H1 (cell line): ENCODE measurements at regions not wholly inside any gene's neighbourhood (a gene's known extent, or its start where the extent isn't known, plus 50 kb on each side); places are given as distances from the start of the nearest gene placed in this dataset.

ENCODE experiments used
- CTCF ChIA-PET: fragments of 300-600 bp; sonication (Branson Sonifier 250); formaldehyde crosslinking; loops from one replicate; lab custom pipeline; 2021; ENCODE audit not compliant: partially characterized antibody; lab: Charles Lee
- POLR2A ChIA-PET: fragments of 300-600 bp; sonication (Branson Sonifier 250); formaldehyde crosslinking; loops from one replicate; lab custom pipeline; 2021; ENCODE audit warnings: inconsistent platforms; ENCODE audit not compliant: partially characterized antibody; lab: Charles Lee
- DNase-seq, 2 experiments: peaks; one replicate each; pipeline versions ENCODE4 v3.0.0 to v3.0.0-alpha.2; 2010 to 2022; ENCODE audit warnings: low spot score in 2 of 2, low read depth in 1 of 2, mixed read lengths in 1 of 2
- FAIRE-seq: peaks from 2 replicates; lab custom pipeline; 2011; peaks lifted over from hg19 to GRCh38; lab: Jason Lieb, UNC
- H2AFZ ChIP-seq: 2 replicates; pipeline ENCODE4 v1.8.1; 2012; ENCODE audit warnings: low read length, inconsistent platforms
- H2AK5ac ChIP-seq: 2 replicates; pipeline ENCODE4 v1.6.1; 2013; ENCODE audit warnings: low read depth, low read length
- H2BK120ac ChIP-seq: replicated peaks from 2 replicates; pipeline ENCODE3; 2013; ENCODE audit warnings: low read depth, low read length, inconsistent platforms
- H2BK12ac ChIP-seq: 2 replicates; pipeline ENCODE4 v1.6.1; 2013; ENCODE audit warnings: low read depth, low read length
- H2BK15ac ChIP-seq: 2 replicates; pipeline ENCODE4 v1.6.1; 2013; ENCODE audit warnings: low read length
- H2BK20ac ChIP-seq: 2 replicates; pipeline ENCODE4 v1.6.1; 2013; ENCODE audit warnings: low read length
- H2BK5ac ChIP-seq: 2 replicates; pipeline ENCODE4 v1.6.1; 2013; ENCODE audit warnings: low read depth, low read length
- H3K14ac ChIP-seq: 2 replicates; pipeline ENCODE4 v1.6.1; 2013; ENCODE audit warnings: inconsistent platforms; ENCODE audit not compliant: insufficient read length
- H3K18ac ChIP-seq: 2 replicates; pipeline ENCODE4 v1.6.1; 2013; ENCODE audit warnings: low read length; ENCODE audit errors: extremely low read depth
- H3K23ac ChIP-seq: 2 replicates; pipeline ENCODE4 v1.6.1; 2013; ENCODE audit warnings: inconsistent platforms; ENCODE audit not compliant: insufficient read length
- H3K23me2 ChIP-seq: 2 replicates; pipeline ENCODE4 v1.6.1; 2013; ENCODE audit warnings: low read depth, low read length
- H3K27ac ChIP-seq: 2 replicates; pipeline ENCODE4 v1.6.1; 2011; ENCODE audit warnings: low read depth, low read length, inconsistent platforms
- H3K27me3 ChIP-seq, 4 experiments: replicated peaks in 1 of 4; 1 replicate in 1 of 4; 2 replicates in 3 of 4; pipeline versions ENCODE4 v1.6.1 to v1.8.1; 2011 to 2013; ENCODE audit warnings: low read length in 3 of 4, mild to moderate bottlenecking in 3 of 4, inconsistent platforms in 2 of 4, mixed read lengths in 2 of 4, moderate library complexity in 1 of 4; ENCODE audit not compliant: control insufficient read depth in 3 of 4, insufficient read depth in 3 of 4; ENCODE audit errors: extremely low read depth in 1 of 4
- H3K36me3 ChIP-seq, 4 experiments: 2 replicates each; pipeline versions ENCODE4 v1.6.1 to v1.8.1; 2011 to 2013; ENCODE audit warnings: mild to moderate bottlenecking in 4 of 4, low read length in 3 of 4, moderate library complexity in 2 of 4, control low read depth in 1 of 4, inconsistent platforms in 1 of 4; ENCODE audit not compliant: insufficient read depth in 4 of 4, control insufficient read depth in 2 of 4
- H3K4ac ChIP-seq: replicated peaks from 2 replicates; pipeline ENCODE3; 2013; ENCODE audit warnings: low read length, low read depth, mixed read lengths, inconsistent platforms; ENCODE audit not compliant: insufficient read length
- H3K4me1 ChIP-seq, 4 experiments: replicated peaks in 1 of 4; 1 replicate in 1 of 4; 2 replicates in 3 of 4; pipeline versions ENCODE4 v1.6.1 to v1.8.1; 2011 to 2013; ENCODE audit warnings: low read length in 3 of 4, inconsistent platforms in 2 of 4, mixed read lengths in 1 of 4; ENCODE audit not compliant: insufficient read depth in 4 of 4, control insufficient read depth in 3 of 4
- H3K4me2 ChIP-seq, 2 experiments: 2 replicates each; pipeline versions ENCODE4 v1.6.1 to v1.8.1; 2011 to 2013; ENCODE audit warnings: low read depth in 2 of 2, low read length in 2 of 2, control low read depth in 1 of 2, inconsistent platforms in 1 of 2, mild to moderate bottlenecking in 1 of 2; ENCODE audit not compliant: insufficient read depth in 1 of 2
- H3K4me3 ChIP-seq, 4 experiments: fragments of 200-600, 300-600 bp in 1 of 4; sonication (generic), shearing (Covaris generic), sonication (Bioruptor Twin) in 1 of 4; 2 replicates each; pipeline versions ENCODE4 v1.5.1 to v1.8.1; 2011 to 2016; ENCODE audit warnings: low read length in 4 of 4, low read depth in 3 of 4, control low read depth in 2 of 4, inconsistent platforms in 2 of 4, mild to moderate bottlenecking in 2 of 4, mixed read lengths in 1 of 4, moderate library complexity in 1 of 4; ENCODE audit not compliant: insufficient read depth in 2 of 4; ENCODE audit errors: extremely low read depth in 1 of 4
- H3K56ac ChIP-seq: replicated peaks from 2 replicates; pipeline ENCODE3; 2013; ENCODE audit warnings: low read depth, mild to moderate bottlenecking, mixed read lengths, low read length, inconsistent platforms; ENCODE audit not compliant: insufficient read length
- H3K79me1 ChIP-seq: 2 replicates; pipeline ENCODE4 v1.6.1; 2013; ENCODE audit warnings: low read depth, low read length, control low read depth
- H3K79me2 ChIP-seq, 2 experiments: 2 replicates each; pipeline versions ENCODE4 v1.6.1 to v1.8.1; 2012 to 2013; ENCODE audit warnings: low read length in 2 of 2, mild to moderate bottlenecking in 2 of 2, inconsistent platforms in 1 of 2; ENCODE audit not compliant: insufficient read depth in 2 of 2, control insufficient read depth in 1 of 2
- H3K9ac ChIP-seq, 4 experiments: replicated peaks in 1 of 4; 1 replicate in 1 of 4; 2 replicates in 3 of 4; pipeline versions ENCODE4 v1.6.1 to v1.8.1; 2011 to 2013; ENCODE audit warnings: low read depth in 3 of 4, low read length in 3 of 4, control low read depth in 2 of 4, mild to moderate bottlenecking in 2 of 4, moderate library complexity in 2 of 4, inconsistent platforms in 1 of 4; ENCODE audit errors: extremely low read depth in 1 of 4
- H3K9me3 ChIP-seq, 2 experiments: 2 replicates each; pipeline versions ENCODE4 v1.6.1 to v1.8.1; 2012 to 2013; ENCODE audit warnings: mild to moderate bottlenecking in 2 of 2, moderate library complexity in 2 of 2, control low read depth in 1 of 2, inconsistent platforms in 1 of 2, low read depth in 1 of 2, low read length in 1 of 2, mixed read lengths in 1 of 2; ENCODE audit not compliant: insufficient read depth in 2 of 2
- H4K20me1 ChIP-seq, 2 experiments: replicated peaks in 1 of 2; 2 replicates each; pipeline versions ENCODE3 to v1.8.1; 2011 to 2013; ENCODE audit warnings: inconsistent platforms in 2 of 2, low read length in 2 of 2, mild to moderate bottlenecking in 1 of 2; ENCODE audit not compliant: insufficient read depth in 2 of 2, control insufficient read depth in 1 of 2
- H4K5ac ChIP-seq: 2 replicates; pipeline ENCODE4 v1.6.1; 2013; ENCODE audit warnings: low read length, low read depth, mixed read lengths, inconsistent platforms; ENCODE audit not compliant: insufficient read length
- H4K8ac ChIP-seq: 2 replicates; pipeline ENCODE4 v1.8.0; 2013; ENCODE audit warnings: mild to moderate bottlenecking, moderate library complexity, low read length, inconsistent platforms; ENCODE audit not compliant: insufficient read depth; ENCODE audit errors: extremely low read depth
- H4K91ac ChIP-seq: replicated peaks from 2 replicates; pipeline ENCODE3; 2013; ENCODE audit warnings: low read length, mixed read lengths, inconsistent platforms; ENCODE audit not compliant: insufficient read length
- ATF2 ChIP-seq: IDR thresholded peaks from 2 replicates; pipeline ENCODE4 v1.6.1; 2012; ENCODE audit warnings: low read length, inconsistent platforms
- CHD2 ChIP-seq: IDR thresholded peaks from 2 replicates; pipeline ENCODE4 v1.6.1; 2012; ENCODE audit warnings: low read length, improper control_type of control experiment
- CREB1 ChIP-seq: IDR thresholded peaks from 2 replicates; pipeline ENCODE4 v1.6.1; 2012; ENCODE audit warnings: inconsistent platforms
- CTBP2 ChIP-seq: IDR thresholded peaks from 2 replicates; pipeline ENCODE4 v1.7.0; 2011; ENCODE audit warnings: borderline replicate concordance, mild to moderate bottlenecking, moderate library complexity, mixed read lengths, low read length; ENCODE audit not compliant: insufficient read depth, insufficient read length
- CTCF ChIP-seq, 3 experiments: IDR thresholded peaks; 1 replicate in 2 of 3; 2 replicates in 1 of 3; pipeline versions ENCODE4 v1.5.1 to v1.6.1; 2011; ENCODE audit warnings: low read length in 3 of 3, mild to moderate bottlenecking in 3 of 3, inconsistent platforms in 2 of 3, low read depth in 1 of 3, moderate library complexity in 1 of 3; ENCODE audit not compliant: insufficient read depth in 1 of 3; ENCODE audit errors: control extremely low read depth in 1 of 3
- EZH2 ChIP-seq: fragments of 200-600 bp; sonication (generic); IDR thresholded peaks from 2 replicates; pipeline ENCODE4 v1.7.1; 2012; ENCODE audit warnings: low read depth, mild to moderate bottlenecking, moderate library complexity, low read length, inconsistent platforms; ENCODE audit not compliant: severe bottlenecking
- GTF2F1 ChIP-seq: IDR thresholded peaks from 2 replicates; pipeline ENCODE4 v1.6.1; 2012; ENCODE audit warnings: low read depth, low read length, improper control_type of control experiment, borderline replicate concordance
- KDM1A ChIP-seq: fragments of 200-600, 300-600 bp; sonication (generic); IDR thresholded peaks from 2 replicates; pipeline ENCODE4 v1.7.1; 2016; ENCODE audit warnings: mild to moderate bottlenecking, low read length, borderline replicate concordance
- SIX5 ChIP-seq: IDR thresholded peaks from 2 replicates; pipeline ENCODE4 v1.6.1; 2011; ENCODE audit warnings: mild to moderate bottlenecking, low read depth, low read length
- WGBS, 2 experiments: shearing (Covaris generic) in 1 of 2; methylation state at CpG; one replicate each; pipeline versions ENCODE4 v1.1.6 to v1.1.7; 2013 to 2015; ENCODE audit warnings: low lambda C conversion rate in 2 of 2, mixed read lengths in 2 of 2, inconsistent platforms in 1 of 2, low coverage in 1 of 2, missing lambda C conversion rate in 1 of 2; ENCODE audit not compliant: insufficient replicate concordance in 2 of 2, insufficient coverage in 1 of 2, insufficient read length in 1 of 2; ENCODE audit errors: extremely low coverage in 1 of 2, missing lambda C conversion rate in 1 of 2; 5-methylcytosine and 5-hydroxymethylcytosine counted together

- H3K79me2 ChIP-seq, result no peaks in the 10 kb centered on the region
- H2BK5ac ChIP-seq, result no peak overlapping the region
- no peak overlapping the region for H3K27ac ChIP-seq
- H3K56ac ChIP-seq, result no peak overlapping the region
- H4K20me1 ChIP-seq, result no peaks in the 10 kb centered on the region
- no peak overlapping the region for H2AFZ ChIP-seq
- POLR2A ChIA-PET, result no interaction called here
- no peak overlapping the region for H3K9ac ChIP-seq
- no peak overlapping the region for H4K5ac ChIP-seq
- no peak overlapping the region for H3K23ac ChIP-seq
- no peak overlapping the region for H2BK120ac ChIP-seq
- H3K79me1 ChIP-seq, result no peaks in the 10 kb centered on the region
- H2BK20ac ChIP-seq, result no peak overlapping the region
- no peak overlapping the region for H3K4me3 ChIP-seq
- TF ChIP-seq CREB1 (no peak), ATF2 (no peak), CTCF (IDR thresholded peaks at IDR 0.05; ENCODE audit: control extremely low read depth in 1 of 3, insufficient read depth in 1 of 3, low read depth in 1 of 3, low read length in 3 of 3) (no peak), EZH2 (no peak), GTF2F1 (no peak), CHD2 (no peak), CTBP2 (no peak), SIX5 (no peak), KDM1A (no peak)
- H2BK12ac ChIP-seq, result no peak overlapping the region
- no peak overlapping the region for H3K14ac ChIP-seq
- H3K4ac ChIP-seq, result no peak overlapping the region
- no peaks in the 10 kb centered on the region for H3K27me3 ChIP-seq
- H2BK15ac ChIP-seq, result no peak overlapping the region
- H3K4me1 ChIP-seq, result no peaks in the 10 kb centered on the region
- H3K18ac ChIP-seq, result no peak overlapping the region
- WGBS, 2 experiments, result 84% methylated on average over 2 of the region's 2 CpGs; no CpG with 5 or more reads in 1 of the 2 experiments
- FAIRE-seq (no peak), DNase-seq (no peak)
- CTCF ChIA-PET, result no interaction called here
- no peak overlapping the region for H3K4me2 ChIP-seq
- no peak overlapping the region for H2AK5ac ChIP-seq
- H4K8ac ChIP-seq, result peak overlapping the region; percentile 75; the same call in 1 of the 2 replicates
- H3K9me3 ChIP-seq, result no peaks in the 10 kb centered on the region
- no peak overlapping the region for H4K91ac ChIP-seq
- H3K23me2 ChIP-seq, result no peaks in the 10 kb centered on the region
- H3K36me3 ChIP-seq, result no peaks in the 10 kb centered on the region
Observed at GRCh38 chr14:62141139-62141538, 378.9 kb downstream of the SNAPC1 start.
